ENCODE measurements at regions not wholly inside any gene's neighbourhood (a gene's known extent, or its start where the extent isn't known, plus 50 kb on each side); places are given as distances from the start of the nearest gene placed in this dataset.

DNA sequence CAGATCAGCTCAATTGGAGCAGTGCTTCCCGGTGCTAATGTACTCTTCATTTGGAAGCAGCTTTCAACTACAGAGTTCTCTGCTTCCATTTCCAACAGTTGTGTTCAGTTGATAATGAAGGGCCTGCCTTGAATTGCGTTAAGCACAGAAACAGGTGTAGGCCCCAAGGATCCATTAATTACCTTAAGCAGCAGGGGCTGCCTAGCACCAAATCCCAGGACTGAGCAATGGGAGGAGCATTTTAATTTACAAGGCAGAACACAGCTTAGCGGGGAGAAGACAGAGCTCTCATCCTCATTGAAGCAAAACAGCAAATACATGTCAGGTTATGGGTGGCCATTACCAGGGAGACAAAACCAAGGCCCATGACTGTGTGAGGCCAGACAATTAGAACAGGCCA, 349.6 kb downstream of the TFEC start:
- no peak for TF ChIP-seq ARNTL (CRISPR knock-in tag; IDR thresholded peaks at IDR 0.05; ENCODE audit: borderline replicate concordance, low read depth)
- no peak for TF ChIP-seq ZFP30 (CRISPR knock-in tag; IDR thresholded peaks at IDR 0.05)
- TF ChIP-seq ZC3H10 (CRISPR knock-in tag; IDR thresholded peaks at IDR 0.05): no peak

Data from SK-N-SH treated with all-trans-retinoic acid at 6 μM for 48 hours (cell line).